GM18868 (cell line): ENCODE measurements at regions not wholly inside any gene's neighbourhood (a gene's known extent, or its start where the extent isn't known, plus 50 kb on each side); places are given as distances from the start of the nearest gene placed in this dataset.
"Not testable (repeated sequence)": the region's sequence is repeated elsewhere in the genome, so short reads cannot be mapped to it uniquely, and the experiment has no call there.

ENCODE experiments used
- ATAC-seq: cut with Tn5 transposase; IDR thresholded peaks from one replicate; pipeline ENCODE4 v1.9.1; 2021; ENCODE audit warnings: mild to moderate bottlenecking, moderate library complexity; ENCODE audit not compliant: unreplicated experiment

DNA sequence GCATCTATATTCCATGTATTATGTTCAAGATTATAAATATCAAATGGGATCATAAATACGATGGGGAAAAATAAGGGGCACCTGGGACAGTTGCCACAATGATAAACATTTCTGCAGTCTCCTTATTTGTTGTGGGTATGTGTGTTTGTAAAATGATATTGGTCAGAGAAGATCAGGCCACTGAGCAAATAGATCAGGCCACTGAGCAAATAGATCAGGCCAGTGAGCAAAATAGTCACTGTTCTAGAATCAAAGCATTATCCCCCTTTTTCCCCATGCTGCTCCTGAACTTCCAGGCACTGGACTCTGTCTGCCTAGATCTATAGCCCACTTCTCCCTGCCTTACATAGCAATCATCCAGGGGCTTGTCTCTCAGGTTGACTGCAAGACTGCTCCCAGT lies 599.8 kb upstream of the USP24 start:
- ATAC-seq: no peak

- ATAC-seq: no peak
Measured at GRCh38 chr1:55813618-55814017, 598.5 kb upstream of the USP24 start.

- no peak for ATAC-seq
Measured at GRCh38 chr1:55812281-55812680, 597.1 kb upstream of the USP24 start.

DNA sequence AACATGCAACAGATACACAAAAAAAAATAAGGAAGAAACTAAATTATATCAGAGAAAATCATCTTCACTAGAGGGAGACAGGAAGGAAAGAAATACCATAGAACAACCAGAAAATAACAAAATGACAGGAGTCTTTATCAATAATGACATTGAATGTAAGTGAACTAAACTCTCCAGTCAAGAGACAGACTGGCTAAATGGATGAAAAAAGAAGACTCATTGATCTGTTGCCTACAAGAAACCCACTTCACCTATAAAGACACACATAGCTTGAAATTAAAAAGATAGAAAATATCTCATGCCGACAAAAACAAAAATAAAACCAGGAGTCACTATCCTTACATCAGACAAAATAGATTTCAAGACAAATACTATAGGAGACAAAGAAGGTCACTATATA lies 593.1 kb upstream of the USP24 start:
- ATAC-seq: no peak

- ATAC-seq: no peak
Measured at GRCh38 chr1:55803429-55803828, 588.3 kb upstream of the USP24 start.

DNA sequence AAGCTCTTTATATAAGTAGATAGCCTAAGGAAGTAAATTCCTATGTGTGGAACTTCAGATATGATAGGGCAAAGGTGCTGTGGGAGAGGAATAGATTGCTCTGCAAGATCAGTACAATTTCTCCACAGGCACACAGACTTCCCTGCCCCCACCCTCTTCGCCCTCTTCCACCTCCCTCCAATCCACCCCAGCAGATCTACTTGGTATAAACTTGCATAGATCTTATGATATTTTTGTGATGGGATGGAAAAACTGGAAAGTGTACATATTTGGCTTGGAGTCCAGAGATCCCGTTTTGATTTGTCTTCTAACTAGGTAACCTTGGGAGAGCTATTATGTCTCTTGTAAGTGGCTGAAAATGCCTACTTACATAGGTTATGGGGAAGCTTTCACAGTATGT lies 586.3 kb upstream of the USP24 start:
- ATAC-seq: no peak

DNA sequence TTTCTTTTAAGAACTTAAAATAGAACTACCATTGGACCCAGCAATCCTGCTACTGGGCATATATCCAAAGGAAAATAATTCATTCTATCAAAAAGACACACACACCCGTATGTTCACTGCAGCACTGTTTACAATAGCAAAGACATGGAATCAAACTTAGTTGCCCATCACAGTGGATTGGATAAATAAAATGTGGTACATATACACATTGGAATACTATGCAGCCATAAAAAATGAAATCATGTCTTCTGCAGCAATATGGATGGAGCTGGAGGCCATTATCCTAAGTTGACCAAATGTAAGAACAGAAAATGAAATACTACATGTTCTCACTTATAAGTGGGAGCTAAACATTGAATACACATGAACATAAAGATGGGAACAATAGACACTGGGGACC lies 585.3 kb upstream of the USP24 start:
- no peak for ATAC-seq

GRCh38 chr1:55793856-55794255 lies 578.7 kb upstream of the USP24 start:
- no peak for ATAC-seq

GRCh38 chr1:55792870-55793269 lies 577.7 kb upstream of the USP24 start:
- ATAC-seq: no peak

- no peak for ATAC-seq
Measured at GRCh38 chr1:55789466-55789865, 574.3 kb upstream of the USP24 start.

GRCh38 chr1:55786396-55786795 lies 571.2 kb upstream of the USP24 start:
- no peak for ATAC-seq

DNA sequence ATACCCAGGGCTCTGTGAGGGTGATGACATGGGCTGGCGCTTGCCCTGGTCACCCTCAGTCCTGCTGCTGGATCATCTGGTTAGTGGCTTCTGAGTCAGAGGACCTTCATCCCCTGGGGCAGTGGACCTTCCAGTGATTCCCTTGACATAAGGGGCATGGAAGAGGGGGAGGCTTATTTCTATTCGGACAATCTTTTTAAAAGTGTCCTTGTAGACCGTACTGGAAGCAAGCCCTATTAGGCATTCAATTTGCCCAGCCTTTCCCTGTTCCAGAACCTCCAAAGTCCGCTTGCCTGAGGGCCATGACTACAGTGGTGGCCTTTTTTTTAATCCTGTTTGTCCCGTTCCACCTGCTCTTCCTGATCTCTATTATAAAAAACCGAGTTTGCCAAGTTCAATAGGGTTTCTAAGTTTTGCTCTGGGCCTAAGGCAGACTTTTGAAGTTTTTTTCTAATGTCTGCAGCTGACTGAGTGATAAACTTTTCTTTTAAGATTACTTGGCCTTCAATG lies 569.8 kb upstream of the USP24 start:
- not testable (repeated sequence) for ATAC-seq

GRCh38 chr1:55781944-55782482 lies 566.8 kb upstream of the USP24 start:
- ATAC-seq: no peak

DNA sequence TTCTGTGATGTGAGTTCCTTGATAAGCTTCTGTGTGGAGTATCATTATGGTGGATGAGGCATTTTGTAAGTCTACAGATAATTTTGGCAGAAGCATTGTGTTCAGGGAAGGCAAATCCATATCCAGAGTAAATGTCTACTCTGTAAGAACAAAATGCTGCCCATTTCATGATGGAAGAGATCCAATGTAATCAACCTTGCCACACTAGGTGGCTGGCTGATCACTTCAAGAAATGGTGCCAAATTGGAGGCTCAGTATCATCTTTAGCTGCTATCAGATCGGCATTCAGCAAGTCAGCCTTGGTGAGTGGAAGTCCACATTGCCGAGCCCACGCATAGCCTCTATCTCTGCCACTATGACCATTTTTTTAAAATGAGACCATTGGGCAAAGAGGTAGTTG lies 565.8 kb upstream of the USP24 start:
- ATAC-seq: no peak

DNA sequence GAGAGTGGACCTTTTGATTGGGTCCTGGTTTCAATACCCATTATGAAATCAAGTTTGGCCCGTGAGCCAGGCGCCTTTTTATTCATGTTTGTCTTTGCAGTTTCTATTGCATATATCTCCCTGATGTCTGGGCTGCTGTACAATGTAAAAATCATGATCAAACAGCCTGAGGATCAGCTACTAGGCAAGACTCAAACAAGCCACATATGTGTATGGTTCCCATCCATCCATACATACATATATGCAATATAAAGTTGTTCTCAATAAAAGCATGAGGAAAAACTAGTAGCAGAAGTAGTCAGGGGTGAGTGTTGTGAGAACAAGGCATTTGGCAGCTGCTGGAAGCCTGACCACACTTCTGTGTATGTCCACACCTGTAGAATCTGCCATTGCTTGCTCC lies 562.4 kb upstream of the USP24 start:
- no peak for ATAC-seq

- ATAC-seq: no peak
Measured at GRCh38 chr1:55775007-55775406, 559.8 kb upstream of the USP24 start.

DNA sequence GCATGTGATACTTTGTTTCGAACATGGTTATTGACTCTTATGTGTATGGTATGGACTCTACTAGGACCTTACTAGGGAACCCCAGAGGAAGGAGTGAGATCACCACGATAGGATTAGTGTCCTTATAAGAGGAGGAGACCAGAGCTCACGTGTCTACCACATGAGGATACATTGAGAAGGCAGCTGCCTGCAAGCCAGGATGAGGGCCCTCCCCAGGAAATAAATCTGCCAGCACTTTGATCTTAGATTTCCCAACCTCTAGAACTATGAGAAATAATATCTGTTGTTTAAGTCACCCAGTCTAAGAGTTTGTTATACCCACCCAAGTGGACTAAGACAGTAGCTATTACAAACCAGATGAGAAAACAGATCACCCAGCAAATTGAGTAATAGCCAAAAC lies 559.3 kb upstream of the USP24 start:
- ATAC-seq: no peak

DNA sequence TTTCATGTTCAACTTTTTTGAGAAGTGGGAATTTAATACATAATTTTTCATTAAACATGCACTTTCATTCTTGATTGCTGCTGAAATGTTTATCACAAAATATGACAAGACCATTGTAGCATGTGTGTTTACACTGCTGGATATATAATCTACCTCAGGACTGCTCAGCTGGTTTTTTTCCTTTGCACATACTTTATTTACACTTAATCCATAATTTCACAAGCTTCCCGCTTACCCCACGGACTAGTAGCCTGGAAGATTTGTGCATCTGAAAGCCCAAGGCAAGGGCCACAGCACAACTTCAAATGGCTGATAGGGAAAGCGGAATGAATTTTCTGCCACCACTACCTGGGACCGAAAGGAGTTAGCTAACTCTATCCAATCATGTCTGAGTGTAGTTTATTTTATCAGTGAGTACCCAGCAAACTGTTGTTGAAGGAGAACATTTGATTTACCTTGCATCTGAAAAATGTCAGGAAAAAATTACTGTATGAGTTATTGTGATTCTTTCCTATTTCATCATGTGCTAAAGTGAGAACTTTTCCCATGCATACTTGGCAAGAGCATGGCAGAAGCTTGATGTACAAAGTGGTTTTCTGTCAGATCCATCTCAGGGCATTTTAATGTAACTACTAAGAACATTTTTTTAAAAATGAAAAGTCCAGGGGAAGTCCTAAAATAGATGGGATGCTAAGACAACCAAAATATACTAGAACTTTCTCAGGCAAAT lies 558.2 kb upstream of the USP24 start:
- ATAC-seq: no peak

DNA sequence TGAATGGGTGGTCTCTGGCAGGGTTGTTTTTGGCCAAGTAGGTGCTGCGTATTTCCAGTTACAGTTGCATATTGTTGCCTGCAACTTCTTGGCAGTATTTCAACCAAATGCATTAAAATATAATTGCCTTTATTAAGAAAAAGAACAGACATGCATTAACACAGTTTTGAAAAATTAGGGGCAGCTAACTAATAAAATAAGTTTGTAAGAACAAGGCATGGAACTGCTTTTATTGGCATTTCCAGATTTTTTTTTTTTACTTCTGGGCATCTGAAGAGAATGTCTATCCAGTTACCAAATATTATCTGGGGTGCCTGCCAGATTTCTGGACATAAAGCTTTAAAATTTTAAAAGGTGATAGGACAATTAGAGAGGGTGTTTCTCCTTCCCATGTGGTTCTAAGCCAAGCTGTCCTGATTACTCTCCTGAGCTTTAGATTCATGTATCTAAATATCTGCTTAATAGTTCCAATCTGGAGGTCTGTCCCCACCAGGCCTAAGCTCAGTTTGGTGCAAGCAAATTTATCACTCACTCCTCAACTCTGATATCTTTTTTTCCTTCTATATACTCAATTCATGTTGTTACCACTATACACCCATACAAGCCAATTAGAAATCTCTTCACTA lies 553.3 kb upstream of the USP24 start:
- no peak for ATAC-seq

DNA sequence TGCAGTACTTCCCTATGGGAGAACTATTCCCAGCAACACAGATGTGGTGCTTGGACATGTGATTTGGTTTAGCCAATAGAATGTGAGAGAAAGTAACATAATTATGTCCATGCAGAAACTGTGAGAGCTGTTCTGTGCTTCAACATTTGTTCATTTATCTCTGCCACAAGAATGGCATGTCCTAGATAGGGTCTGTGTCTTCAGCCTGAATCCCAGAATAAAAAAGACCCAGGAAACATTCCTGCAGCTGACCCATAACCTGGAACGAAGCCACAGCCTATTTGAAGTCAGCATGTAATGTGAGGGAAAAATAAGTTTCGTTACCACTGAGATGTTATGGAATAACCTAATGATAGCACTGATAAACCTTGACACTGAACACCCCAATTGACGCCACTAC lies 552.0 kb upstream of the USP24 start:
- ATAC-seq: no peak

DNA sequence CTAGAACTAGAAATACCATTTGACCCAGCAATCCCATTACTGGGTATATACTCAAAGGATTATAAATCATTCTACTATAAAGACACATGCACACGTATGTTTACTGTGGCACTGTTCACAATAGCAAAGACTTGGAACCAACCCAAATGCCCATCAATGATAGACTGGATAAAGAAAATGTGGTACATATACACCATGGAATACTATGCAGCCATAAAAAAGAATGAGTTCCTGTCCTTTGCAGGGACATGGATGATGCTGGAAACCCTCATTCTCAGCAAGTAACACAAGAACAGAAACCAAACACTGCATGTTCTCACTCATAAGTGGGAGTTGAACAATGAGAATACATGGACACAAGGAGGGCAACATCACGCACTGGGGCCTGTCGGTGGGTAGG lies 550.3 kb upstream of the USP24 start:
- ATAC-seq: not testable (repeated sequence)

- ATAC-seq: no peak
Measured at GRCh38 chr1:55751776-55752175, 536.6 kb upstream of the USP24 start.
